ENCODE measurements at regions not wholly inside any gene's neighbourhood (a gene's known extent, or its start where the extent isn't known, plus 50 kb on each side); places are given as distances from the start of the nearest gene placed in this dataset.

GRCh38 chr3:66823009-66823397 is 175.1 kb upstream of the KBTBD8 start:
- no peak for TF ChIP-seq POLR2AphosphoS5 (IDR thresholded peaks at IDR 0.05; ENCODE audit: low read depth, low read length)
- no peak for TF ChIP-seq POLR2A (IDR thresholded peaks at IDR 0.05; ENCODE audit: low read depth, low read length)

Measured in GM12892 (cell line).